Activated CD4-positive, alpha-beta T cell treated with anti-CD3 and anti-CD28 coated beads, Interleukin-2, Interleukin-4, amounts not matched to agents 100 ng/mL and 50 ng/mL, durations not matched to agents 16 hours and 8 hours (primary cell): ENCODE measurements at regions not wholly inside any gene's neighbourhood (a gene's known extent, or its start where the extent isn't known, plus 50 kb on each side); places are given as distances from the start of the nearest gene placed in this dataset.

Source experiments
- DNase-seq: peaks from one replicate; pipeline ENCODE4 v3.0.0-alpha.2; 2020; ENCODE audit warnings: low spot score

DNA sequence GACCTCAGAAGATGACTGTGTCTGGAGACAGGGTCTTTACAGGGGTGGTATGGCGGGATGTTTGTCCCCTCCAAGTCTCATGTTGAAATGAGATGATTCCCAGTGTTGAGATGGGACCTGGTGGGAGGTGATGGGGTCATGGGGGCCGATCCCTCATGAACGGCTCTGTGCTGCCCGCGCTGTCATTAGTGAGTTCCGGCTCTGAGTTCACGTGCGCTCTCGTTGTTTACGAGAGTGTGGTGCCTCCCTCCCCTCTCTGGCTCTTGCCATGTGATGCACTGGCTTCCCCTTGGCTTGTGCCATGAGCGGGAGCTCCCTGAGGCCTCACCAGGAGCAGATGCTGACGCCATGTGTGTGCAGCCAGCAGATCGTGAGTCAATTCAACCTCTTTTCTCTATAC lies 830.8 kb downstream of the TBC1D22A start:
- no peak for DNase-seq

DNA sequence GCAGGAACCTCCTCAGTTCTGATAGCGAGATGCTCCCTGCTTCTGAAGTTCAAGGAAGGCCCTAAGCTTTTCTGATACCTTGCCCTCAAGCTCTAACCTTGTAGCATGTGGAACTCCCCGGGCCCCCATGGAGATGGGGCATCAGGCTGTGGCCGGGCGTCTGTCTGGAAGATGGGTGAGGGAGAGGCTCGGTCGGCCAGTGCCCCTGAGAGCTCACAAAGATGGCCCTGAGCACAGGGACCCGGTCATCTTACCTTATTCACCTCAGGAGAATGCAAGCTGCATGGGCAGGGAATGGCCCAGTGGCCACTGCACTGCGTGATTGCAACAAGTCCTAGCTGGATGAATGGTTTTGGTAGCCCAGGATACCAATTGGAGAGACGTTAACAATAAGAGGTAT lies 830.3 kb downstream of the TBC1D22A start:
- DNase-seq: no peak

DNA sequence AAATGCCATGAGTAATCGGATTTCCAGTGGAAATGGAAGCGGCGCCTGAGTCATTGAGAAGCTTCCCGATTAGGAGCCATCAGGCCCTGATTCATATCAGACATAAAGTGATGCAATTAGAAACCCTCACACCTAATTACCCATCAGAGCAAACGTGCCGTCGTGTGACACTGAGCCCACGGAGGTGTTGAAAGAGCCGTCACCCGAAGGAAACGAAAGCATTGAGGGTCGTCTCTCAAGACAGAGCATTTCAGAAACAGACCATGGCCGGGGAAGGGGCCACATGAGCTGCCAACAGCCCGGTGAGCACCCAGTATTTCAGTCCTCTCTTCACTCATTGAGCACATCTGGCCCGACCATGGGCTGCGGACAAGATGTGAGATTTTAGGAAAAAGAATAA lies 829.3 kb downstream of the TBC1D22A start:
- no peak for DNase-seq

DNA sequence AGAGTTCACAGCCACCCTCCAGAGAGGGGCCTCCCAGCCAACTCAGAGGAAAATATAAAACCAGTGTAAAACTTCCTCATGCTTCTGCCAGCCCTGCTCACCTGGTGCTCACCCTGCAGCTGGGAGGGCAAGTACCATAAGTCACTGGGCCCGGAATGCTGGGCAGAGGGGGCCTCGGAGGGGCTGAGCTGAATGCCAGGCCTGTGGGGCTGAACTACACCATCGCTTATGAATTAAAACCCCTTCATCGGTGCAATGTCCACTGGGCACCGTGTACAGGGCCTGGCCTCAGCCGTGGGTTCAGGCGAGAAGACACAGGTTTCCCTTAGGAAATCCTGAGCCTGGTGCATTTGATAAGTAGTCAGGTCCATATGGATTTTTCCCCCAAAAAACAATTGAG lies 828.6 kb downstream of the TBC1D22A start:
- DNase-seq: no peak

DNA sequence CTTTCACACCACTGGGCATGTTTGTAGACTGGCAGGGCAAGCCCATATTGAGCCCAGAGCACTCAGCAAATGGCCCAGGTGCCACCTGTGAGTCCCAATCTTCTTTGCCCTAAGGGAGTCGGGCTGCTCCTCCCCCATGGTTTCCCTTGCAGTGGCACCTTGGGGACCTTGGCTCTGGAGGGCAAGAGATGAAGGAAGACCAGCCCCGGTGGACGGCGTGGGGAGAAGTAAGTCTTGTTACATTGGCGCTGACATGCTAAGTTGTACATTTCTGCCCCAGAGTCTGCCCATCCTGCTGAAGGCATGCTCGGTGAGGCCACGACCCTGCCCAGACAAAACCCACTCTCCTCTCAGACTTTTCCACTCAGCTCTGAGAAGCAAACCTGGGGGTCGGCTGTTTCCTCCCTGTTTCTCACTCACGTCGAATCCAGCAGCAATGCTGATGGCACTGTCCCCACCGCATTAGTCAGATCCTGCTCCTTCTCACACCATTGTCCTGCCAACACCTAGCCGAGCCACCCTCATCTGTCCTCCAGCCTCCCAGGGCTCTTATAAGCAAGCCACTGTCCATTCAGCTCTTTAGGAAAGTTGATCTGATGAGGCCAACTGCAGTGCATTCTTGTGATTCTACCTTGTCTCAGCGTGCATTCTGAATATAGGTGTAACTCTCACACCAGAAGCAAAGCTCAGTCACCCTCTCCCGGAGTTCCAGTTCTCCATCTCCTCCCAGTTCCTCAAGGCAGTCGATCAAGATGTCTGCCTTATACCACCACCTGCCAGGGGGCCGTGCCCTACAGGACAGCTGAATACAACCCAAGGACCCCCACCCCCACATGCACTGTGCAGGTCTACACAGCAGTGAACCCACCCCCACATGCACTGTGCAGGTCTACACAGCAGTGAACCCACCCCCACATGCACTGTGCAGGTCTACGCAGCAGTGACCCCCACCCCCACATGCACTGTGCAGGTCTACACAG lies 827.1 kb downstream of the TBC1D22A start:
- no peak for DNase-seq

DNA sequence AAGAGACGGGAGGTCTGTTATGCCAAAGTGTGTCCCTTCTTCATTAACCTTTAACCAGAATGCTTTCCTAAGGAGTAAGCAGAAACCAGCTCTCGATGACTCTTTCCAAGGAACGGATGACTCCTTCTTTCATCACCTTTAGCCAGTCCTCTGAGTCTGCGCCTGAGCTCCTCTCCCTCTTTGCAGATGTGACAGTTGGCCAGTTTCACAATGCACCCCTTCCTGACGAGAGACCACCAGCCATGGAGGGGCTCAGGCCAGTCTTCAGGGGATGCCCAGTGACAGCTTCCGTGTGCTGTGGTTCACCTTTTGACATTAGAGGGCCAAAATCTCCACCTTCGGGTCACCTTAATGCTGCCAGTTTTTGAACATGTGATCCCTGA lies 826.1 kb downstream of the TBC1D22A start:
- DNase-seq: no peak

DNA sequence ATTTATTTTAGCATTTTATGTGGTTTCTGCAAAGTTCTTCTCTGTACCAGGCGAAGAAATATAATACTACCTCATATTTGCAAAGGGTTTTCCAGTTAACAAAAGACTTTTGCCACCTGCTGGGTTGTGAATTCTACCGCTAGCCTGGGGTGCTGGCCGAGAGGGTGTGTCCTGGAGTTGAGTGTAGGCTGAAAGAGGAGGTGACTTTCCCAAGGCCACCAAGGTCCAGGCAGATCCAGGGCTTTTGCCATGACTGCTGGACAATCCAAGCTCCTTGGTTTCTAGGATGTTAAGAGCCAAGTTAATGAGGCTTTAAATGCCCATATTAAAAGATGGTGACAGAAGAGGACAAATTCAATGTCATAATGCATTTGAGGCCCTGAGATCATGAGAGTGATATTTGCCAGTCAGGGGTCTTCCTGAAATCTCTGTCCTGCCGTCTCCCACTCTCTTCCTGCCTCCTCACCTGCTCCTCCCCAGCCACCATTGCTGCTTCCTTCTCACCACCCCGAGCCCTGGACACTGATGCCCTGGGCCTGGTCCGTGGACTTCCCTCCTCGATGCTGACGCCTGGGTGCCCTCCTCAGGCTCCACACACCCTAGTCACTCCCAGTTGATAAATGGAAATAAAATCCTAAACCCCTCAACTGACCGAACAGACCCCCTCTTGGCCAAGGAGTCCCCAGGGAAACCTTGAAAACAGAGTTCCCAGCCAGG lies 825.6 kb downstream of the TBC1D22A start:
- DNase-seq: no peak

DNA sequence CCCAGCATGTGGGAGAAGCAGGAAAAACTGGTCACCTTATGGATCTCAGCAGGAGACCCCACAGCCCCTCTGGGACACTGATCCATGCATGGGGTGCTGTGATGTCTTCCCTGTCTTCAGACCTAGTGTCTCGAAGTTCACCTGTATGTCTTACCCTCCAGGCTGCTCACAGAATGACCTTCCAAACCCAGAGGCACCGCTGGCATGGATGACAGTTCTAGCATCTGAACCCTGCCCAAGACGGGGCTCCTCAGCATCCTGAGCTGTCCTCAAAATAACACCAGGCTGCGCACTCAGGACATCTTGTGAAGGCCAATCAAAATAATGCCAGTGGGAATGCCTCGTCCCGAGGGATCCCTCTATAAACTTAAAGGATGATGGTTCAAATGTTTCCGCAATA lies 824.9 kb downstream of the TBC1D22A start:
- no peak for DNase-seq

DNA sequence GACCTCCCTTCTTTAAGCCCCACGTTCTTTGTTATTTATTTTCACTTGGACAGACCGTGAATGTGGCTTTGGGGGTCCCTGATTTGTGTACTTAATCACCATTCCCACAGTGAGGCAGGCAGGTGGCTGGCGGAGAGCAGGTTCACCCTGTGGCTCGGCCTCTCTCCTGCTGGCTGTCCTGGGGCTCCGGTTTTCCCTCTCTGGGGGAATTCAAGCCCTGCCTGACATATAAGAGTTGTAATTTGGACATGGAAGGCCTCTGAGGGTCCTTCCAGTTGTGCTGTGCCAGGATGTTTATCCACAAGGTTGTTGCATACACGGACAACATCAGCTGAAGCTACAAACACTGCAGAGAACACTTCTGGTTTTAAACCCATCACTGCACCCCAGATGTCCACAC lies 824.5 kb downstream of the TBC1D22A start:
- DNase-seq: no peak

DNA sequence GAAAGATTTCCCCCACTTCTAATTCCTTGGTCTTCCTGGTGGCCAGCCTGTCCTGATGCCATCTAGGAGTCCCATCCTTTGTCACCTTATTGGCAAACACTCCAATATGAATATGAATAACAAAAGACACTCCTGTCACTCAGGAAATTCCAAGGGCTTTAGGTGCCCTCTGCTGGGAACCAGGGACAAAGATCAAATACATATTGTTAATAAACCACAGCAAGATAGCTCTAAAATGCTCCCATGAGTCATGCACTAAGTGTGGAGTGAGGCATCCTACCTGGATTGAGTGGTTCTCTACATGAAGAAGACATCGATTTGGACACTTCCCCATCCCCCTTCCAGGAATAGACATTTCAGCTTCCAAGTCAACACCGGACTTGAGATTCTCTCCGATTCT lies 823.6 kb downstream of the TBC1D22A start:
- DNase-seq: no peak

DNA sequence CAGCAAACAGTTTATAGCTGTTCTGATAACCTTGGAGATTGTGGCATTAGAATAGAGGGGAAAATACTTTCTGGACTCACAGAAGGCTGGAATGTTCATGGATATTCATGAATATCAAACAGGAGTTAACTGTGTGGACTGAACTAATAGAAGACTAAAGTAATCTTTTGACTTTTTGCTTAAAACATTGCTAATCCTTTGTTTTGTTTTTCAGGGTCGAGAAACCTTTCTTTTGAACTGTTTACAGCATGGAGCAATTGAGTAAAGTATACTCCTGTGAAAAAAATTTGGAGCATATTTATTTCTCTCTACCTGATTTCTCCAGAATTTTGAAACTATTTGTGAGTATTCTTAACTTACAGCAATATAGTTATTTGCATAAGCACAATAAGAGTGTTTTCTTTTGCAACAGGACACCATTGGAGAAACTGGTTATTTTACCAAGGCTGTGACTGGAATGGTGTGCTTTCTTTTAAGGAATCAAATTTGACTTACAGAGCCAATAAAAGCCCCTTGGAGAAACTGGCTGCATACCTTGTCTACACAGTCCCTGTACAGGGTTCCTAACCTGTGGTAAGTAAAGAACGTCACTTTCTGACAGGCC lies 821.6 kb downstream of the TBC1D22A start:
- no peak for DNase-seq

DNA sequence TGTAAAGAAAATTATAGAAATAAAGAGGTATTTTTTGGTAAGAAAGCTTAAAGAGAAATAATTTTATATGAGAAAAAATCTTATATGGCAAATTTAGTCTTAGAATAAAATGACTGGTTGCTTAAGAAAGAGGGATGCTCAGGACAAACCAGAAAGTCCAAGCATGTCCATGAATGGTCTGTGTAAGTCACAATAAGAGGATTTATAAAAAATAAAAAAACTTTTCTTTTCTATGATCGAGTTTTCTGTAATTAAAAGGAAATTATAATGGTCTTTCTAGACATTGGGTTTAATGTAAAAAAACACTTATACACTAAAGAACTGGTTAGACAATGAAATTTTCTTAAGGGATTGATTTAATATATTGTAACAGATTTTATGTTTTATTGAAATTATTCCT lies 819.6 kb downstream of the TBC1D22A start:
- no peak for DNase-seq

DNA sequence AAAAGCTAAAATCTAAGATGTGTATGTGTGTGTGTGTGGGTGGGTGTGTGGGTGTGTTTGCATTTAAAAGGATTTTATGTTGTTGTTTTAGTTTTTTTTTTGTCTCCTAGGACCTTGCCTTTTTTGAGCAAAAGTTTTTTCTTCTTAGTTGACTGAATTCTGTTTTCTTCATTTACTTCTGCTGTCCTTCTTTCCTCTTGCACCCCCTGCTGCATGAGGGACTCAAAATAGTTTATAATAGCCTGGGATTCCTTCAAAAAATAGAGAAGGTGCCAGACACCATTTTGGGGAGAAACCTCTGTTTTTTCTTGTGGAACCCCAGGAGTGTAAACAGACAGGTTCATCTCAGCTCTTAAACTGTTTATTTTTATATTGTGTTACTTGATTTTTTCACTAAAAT lies 817.7 kb downstream of the TBC1D22A start:
- no peak for DNase-seq

DNA sequence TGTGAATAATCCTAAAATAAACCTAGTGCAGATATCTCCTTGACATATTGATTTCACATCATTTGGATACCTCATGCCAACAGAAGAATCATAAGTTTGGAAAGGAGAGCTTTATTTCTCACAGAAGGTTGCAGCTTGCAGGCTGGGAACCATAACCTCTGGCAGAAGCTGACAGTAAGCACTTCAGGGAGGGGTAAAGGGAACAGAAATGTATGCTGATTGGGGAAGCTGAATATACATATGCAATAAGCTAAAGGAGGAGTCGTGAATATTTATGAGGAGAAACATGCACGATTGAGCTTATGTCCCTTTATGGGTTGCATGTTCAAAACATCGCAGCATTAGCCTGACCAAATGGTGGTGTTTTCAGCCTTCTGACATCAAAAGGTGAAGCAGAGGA lies 814.5 kb downstream of the TBC1D22A start:
- no peak for DNase-seq

DNA sequence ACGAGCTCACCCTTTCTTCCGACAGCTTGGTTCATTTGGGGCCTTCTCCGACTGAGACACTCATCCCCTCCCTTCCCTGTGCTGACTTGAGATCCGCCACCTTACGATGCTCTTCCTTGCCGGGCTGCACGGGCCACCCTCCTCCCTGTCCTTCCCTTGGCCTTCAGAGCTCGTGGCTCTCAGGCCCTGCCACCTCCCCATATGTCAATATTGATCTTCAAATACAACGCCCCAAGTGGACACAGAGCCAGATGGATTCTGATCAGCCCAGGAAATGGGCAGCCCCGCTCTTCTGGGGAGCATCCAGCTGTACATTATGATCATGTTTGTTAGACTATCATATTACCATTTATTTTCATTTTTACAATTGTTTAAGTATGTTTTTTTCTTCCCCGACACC lies 812.8 kb downstream of the TBC1D22A start:
- DNase-seq: no peak

DNA sequence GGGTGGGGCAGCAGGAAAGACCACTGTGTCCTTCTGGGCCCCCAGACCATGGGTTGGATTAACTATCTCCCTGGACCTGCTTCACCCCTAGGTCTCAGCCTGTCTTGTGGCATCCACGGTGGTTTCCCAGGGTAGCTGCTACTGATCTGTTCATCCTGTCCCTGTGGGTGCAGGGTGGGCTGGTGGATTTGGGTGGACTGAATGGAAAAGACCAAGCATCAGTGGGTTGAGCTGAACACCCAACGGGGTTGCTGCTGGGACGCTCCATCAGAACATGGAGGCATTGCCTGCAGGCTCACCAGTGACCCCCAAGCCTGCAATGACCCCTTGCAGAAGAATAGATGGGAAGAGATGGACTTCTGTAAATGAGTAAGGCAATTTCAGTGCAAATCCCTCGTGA lies 812.1 kb downstream of the TBC1D22A start:
- DNase-seq: no peak

DNA sequence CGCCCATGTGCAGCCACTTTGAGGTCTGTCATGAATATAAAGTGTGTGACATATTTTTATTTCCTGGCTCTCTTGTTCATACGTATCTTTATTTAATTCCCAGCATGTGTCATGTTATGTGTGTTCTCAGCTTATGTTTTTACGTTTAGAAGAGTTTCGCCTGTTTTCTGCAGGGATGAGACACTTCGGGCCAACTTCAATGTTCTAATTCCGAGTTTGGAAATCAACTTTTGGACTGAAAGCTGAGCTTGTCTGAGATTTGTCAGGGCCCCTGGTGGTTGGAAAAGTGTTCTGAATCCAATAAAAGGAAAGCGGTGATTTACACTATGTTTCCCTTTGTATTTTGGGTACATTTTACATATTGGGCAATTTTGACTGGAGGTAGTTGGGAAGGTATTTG lies 810.7 kb downstream of the TBC1D22A start:
- DNase-seq: no peak

DNA sequence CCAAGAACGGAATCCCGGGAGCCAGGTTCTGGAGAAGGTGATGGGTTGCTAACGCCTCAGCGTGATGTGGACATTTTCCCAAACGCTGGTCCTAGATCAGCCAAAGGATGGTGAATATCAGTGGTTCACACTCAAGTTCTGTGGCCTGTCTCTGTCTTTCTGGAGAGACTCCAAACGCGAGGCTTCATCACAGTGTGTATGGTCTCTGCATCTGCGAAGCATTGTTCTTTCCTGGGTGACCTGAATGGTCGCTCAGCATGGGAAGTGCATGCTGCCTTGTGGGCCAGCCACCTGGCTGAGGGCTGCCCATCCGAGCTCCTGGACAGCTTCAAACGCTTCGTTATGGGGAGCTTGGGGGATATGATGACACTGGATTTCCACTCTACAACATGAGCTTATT lies 810.0 kb downstream of the TBC1D22A start:
- DNase-seq: no peak

DNA sequence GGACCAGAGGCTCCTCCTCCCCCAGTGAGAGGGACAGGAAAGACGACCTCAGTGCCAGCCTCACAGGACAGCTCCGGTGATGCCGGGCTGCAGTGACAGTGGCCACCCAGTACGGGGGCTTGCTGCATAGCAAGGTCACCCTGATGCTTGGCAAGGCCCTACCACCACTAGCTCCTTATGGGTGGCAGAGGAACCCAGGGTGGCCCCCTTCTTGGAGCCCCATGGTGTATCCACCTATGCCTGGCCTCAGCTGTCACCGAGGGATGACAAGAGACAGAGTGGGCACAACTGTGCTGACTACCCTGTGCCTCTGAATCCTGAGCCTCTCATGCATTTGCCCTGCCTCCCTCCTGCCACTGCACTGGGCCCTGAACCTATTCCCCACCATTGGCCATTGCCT lies 809.2 kb downstream of the TBC1D22A start:
- no peak for DNase-seq

DNA sequence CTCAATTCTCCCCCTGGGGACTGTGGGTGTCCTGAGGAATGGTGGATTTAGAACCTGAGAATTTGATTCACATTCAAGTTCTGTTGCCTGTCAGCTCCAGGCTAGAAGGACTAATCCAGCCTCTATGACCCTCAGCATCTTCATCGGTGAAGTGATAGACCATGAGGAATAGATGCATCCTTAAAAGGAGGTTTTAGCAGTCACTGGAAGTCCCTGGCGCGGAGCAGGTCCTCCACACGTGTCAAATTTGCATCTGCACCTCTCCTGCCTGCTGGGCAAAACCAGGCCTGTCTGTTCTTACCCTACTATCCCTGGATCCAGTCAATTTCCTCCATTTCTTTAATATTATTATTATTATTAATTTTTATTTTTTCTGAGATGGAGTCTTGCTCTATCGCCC lies 808.4 kb downstream of the TBC1D22A start:
- DNase-seq: no peak

DNA sequence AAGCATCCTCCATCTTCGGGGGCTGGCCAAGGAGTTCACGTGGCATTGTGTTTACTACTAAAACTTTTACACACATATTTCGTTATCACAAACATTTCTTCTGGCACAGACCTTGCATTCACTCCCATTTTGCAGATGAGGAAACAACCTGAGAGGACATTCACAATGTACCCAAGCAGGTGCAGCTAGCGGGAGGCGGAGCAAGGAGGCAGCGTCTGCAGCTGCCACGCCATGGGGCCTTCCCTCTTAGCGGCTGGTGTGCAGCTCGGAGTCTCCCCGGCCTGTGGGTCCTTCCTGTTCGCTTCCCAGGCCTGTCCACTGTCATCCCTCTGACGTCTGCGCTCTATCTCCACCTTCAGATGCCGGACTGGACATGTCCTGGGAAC lies 807.8 kb downstream of the TBC1D22A start:
- no peak for DNase-seq

DNA sequence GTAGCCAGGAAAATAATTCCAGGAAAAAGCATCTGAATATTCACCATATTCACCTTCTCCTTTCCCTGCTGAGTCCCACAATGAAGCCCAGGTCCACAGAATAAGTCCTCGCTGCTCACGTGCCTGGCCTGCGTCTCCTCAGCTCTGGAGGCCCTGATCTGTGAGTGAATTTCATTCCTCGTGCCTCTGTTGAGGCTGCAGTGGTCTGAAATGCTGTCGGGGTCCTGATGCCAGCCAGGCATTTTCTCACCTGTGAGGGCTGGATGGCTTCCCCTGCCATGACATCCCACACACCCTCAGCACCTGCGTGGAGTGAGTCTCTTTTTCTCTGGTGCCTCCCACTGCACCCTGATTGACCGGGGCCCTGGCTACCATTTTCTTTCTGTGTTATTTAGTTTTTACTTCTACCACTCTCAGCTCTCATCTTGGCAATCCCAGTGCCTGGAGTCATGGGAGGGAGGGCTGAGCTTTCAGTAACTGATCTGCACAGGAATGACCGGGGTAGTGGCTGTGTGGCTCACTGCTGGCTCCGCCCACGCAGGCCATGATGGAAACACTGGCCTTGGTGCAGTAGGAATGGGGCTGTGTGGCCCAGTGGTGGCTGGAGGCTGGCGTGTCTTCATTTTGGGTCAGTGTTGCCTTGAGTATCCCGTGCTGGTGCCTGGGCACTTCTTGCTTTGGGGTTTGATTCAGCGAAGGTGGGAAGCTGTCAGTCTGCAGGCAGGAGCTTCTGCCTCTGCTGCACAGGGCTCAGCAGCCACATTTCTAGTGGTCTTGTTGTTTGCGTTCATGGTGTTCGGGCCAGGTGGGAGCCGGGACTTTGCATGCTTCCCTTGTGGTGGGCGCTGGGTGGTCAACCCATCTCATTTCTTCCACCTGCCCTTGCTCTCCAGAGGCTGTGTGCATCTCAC lies 807.2 kb downstream of the TBC1D22A start:
- DNase-seq: no peak
